Stimulated activated CD8-positive, alpha-beta memory T cell treated with anti-CD3 and anti-CD28 coated beads, Interleukin-4, amount 100 ng/mL, for 1 hour (primary cell): ENCODE measurements at regions not wholly inside any gene's neighbourhood (a gene's known extent, or its start where the extent isn't known, plus 50 kb on each side); places are given as distances from the start of the nearest gene placed in this dataset.

Source experiments
- DNase-seq, 2 donors: peaks; one replicate each; pipeline ENCODE4 v3.0.0-alpha.2; 2020; ENCODE audit warnings: low read depth in 2 of 2, low spot score in 1 of 2

GRCh38 chr7:16320099-16320660, 101.2 kb downstream of the CRPPA start:
- DNase-seq, result no peak

- no peak for DNase-seq
Measured at GRCh38 chr7:16318989-16319915, 102.1 kb downstream of the CRPPA start.

GRCh38 chr7:16318463-16318862, 102.9 kb downstream of the CRPPA start:
- DNase-seq, result no peak

GRCh38 chr7:16317406-16317805, 103.9 kb downstream of the CRPPA start:
- no peak for DNase-seq

GRCh38 chr7:16315280-16315679, 106.1 kb downstream of the CRPPA start:
- DNase-seq, result no peak

GRCh38 chr7:16309129-16309528, 112.2 kb downstream of the CRPPA start:
- no peak for DNase-seq

- no peak for DNase-seq
Measured at GRCh38 chr7:16301291-16301690, 120.0 kb downstream of the CRPPA start.

GRCh38 chr7:16300361-16300895, 120.9 kb downstream of the CRPPA start:
- no peak for DNase-seq

GRCh38 chr7:16299853-16300252, 121.5 kb downstream of the CRPPA start:
- DNase-seq, result no peak

GRCh38 chr7:16298221-16298620, 123.1 kb downstream of the CRPPA start:
- DNase-seq, result no peak

GRCh38 chr7:16295558-16295957, 125.8 kb downstream of the CRPPA start:
- DNase-seq, result no peak

- DNase-seq, result no peak
Measured at GRCh38 chr7:16293669-16294425, 127.5 kb downstream of the CRPPA start.

- DNase-seq, result no peak
Measured at GRCh38 chr7:16284581-16284980, 136.8 kb downstream of the CRPPA start.

- DNase-seq, result no peak
Measured at GRCh38 chr7:16278167-16278787, 143.1 kb downstream of the CRPPA start.

GRCh38 chr7:16271990-16272665, 149.2 kb downstream of the CRPPA start:
- DNase-seq, result no peak

- DNase-seq, result no peak
Measured at GRCh38 chr7:16271355-16271915, 149.9 kb downstream of the CRPPA start.

GRCh38 chr7:16270844-16271243, 150.5 kb downstream of the CRPPA start:
- no peak for DNase-seq

GRCh38 chr7:16268821-16269768, 152.2 kb downstream of the CRPPA start:
- no peak for DNase-seq
